Ishikawa (cell line): ENCODE measurements at regions not wholly inside any gene's neighbourhood (a gene's known extent, or its start where the extent isn't known, plus 50 kb on each side); places are given as distances from the start of the nearest gene placed in this dataset.

Experiments used
- CREB1 ChIP-seq: IDR thresholded peaks from 2 replicates; pipeline ENCODE4 v1.6.1; 2012; ENCODE audit warnings: low read depth
- NFIC ChIP-seq: IDR thresholded peaks from 2 replicates; pipeline ENCODE4 v1.6.1; 2012
- YY1 ChIP-seq: IDR thresholded peaks from 2 replicates; pipeline ENCODE4 v1.6.1; 2012; ENCODE audit warnings: low read depth

DNA sequence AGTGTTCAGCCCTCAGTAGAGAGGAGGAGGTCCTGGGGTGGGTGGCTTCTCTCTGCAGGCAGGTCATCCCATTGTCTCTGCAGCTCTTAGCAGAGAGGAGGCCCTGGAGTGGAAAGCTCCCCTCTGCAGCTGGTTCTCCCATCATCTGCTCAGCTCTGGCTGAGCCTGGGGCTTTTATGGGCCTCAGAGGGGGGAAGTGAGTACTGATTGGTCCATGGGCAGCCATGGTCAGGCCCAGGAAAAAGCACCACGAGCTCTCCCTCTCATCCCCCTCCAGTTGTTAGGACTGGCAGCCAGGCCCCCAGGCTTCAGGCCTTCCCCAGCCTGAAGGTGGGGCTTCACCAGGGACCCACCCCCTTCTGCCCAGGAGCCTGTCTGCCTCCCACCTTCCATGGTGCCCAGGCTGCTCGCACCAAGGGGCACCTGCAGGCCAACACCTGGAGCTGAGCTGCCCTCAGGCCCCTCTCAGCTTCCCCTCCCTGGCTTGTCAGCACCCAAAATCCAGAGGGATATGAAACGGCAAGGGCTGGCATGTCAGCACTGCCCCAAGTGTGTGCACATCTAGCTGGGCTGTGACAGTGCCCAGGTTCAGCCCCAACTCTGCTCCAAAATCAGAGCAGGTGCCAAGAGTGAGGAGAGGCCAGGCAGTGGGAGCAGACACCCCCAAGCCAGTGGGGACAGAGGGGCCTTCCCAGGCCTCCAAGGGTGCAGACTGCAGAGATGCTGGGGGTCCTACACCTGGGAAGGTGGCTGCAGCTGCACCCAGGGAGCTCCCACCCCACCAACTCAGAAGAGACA lies 449.0 kb downstream of the MATN1 start:
- TF ChIP-seq CREB1: no peak
- TF ChIP-seq YY1: no peak
- no peak for TF ChIP-seq NFIC
